Astrocyte (in vitro differentiated cells and primary cell): ENCODE measurements at regions not wholly inside any gene's neighbourhood (a gene's known extent, or its start where the extent isn't known, plus 50 kb on each side); places are given as distances from the start of the nearest gene placed in this dataset.
"Not testable (repeated sequence)": the region's sequence is repeated elsewhere in the genome, so short reads cannot be mapped to it uniquely, and the experiment has no call there.

Experiments
- CTCF ChIP-seq: IDR thresholded peaks from 2 replicates; pipeline ENCODE4 v1.5.1; 2011; ENCODE audit warnings: low read depth, mild to moderate bottlenecking, inconsistent platforms, low read length, moderate library complexity; ENCODE audit not compliant: insufficient read depth
- EZH2 ChIP-seq: IDR thresholded peaks from 2 replicates; pipeline ENCODE4 v1.6.1; 2012; ENCODE audit warnings: mild to moderate bottlenecking, low read length, inconsistent platforms; ENCODE audit not compliant: insufficient read depth

DNA sequence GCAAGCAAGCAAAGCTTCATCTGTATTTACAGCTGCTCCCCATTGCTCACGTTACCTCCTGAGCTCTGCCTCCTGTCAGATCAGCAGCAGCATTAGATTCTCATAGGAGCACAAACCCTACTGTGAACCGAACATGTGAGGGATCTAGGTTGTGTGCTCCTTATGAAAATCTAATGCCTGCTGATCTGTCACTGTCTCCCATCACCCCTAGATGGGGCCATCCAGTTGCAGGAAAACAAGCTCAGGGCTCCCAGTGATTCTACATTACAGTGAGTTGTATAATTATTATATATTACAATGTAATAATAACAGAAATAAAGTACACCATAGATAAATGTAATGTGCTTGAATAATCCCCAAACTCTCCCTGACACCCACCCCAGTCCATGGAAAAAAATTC lies 238.1 kb downstream of the CNTN3 start:
- TF ChIP-seq CTCF, EZH2: not testable (repeated sequence)
